Mammary epithelial cell (primary cell): ENCODE measurements at regions not wholly inside any gene's neighbourhood (a gene's known extent, or its start where the extent isn't known, plus 50 kb on each side); places are given as distances from the start of the nearest gene placed in this dataset.

Source experiments
- EZH2 ChIP-seq: IDR thresholded peaks from 2 replicates; pipeline ENCODE4 v1.6.1; 2012; ENCODE audit warnings: low read length, inconsistent platforms, borderline replicate concordance
- TF ChIP-seq, protein P1 (sequence below), 2 donors: IDR thresholded peaks in 1 of 2; conservative IDR thresholded peaks in 1 of 2; 2 replicates each; pipeline ENCODE4 v1.5.1; 2011 to 2012; ENCODE audit warnings: inconsistent platforms in 2 of 2, low read length in 2 of 2, mild to moderate bottlenecking in 2 of 2, control low read depth in 1 of 2, low read depth in 1 of 2; ENCODE audit not compliant: insufficient read depth in 1 of 2; ENCODE audit errors: extremely low read depth in 1 of 2

- TF ChIP-seq, protein P1, sequence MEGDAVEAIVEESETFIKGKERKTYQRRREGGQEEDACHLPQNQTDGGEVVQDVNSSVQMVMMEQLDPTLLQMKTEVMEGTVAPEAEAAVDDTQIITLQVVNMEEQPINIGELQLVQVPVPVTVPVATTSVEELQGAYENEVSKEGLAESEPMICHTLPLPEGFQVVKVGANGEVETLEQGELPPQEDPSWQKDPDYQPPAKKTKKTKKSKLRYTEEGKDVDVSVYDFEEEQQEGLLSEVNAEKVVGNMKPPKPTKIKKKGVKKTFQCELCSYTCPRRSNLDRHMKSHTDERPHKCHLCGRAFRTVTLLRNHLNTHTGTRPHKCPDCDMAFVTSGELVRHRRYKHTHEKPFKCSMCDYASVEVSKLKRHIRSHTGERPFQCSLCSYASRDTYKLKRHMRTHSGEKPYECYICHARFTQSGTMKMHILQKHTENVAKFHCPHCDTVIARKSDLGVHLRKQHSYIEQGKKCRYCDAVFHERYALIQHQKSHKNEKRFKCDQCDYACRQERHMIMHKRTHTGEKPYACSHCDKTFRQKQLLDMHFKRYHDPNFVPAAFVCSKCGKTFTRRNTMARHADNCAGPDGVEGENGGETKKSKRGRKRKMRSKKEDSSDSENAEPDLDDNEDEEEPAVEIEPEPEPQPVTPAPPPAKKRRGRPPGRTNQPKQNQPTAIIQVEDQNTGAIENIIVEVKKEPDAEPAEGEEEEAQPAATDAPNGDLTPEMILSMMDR (conservative IDR thresholded peaks at IDR 0.05 in 1 of 2, IDR thresholded peaks at IDR 0.05 in 1 of 2; ENCODE audit: extremely low read depth in 1 of 2, insufficient read depth in 1 of 2, low read depth in 1 of 2, low read length in 2 of 2), result no peak
- no peak for TF ChIP-seq EZH2
These were observed 140.0 kb downstream of the LINC00237 start for GRCh38 chr20:20966171-20966570.
